ENCODE measurements at regions not wholly inside any gene's neighbourhood (a gene's known extent, or its start where the extent isn't known, plus 50 kb on each side); places are given as distances from the start of the nearest gene placed in this dataset.

- no peaks in the 10 kb centered on the region for H3K79me1 ChIP-seq (ENCODE audit: insufficient read depth, low read depth, low read length, poor library complexity, severe bottlenecking)
- Mint-ChIP-seq H3K9me3 (peaks cover 6 to 9% of the 10 kb centered on the region in 2 experiments; a peak in 4 of 5 replicates), H3K4me1 (no peaks in the 10 kb centered on the region), H3K36me3 (ENCODE audit: insufficient read depth in 1 of 3, low read depth in 3 of 3) (peaks cover 0 to 2% (median 0%) of the 10 kb centered on the region in 3 experiments; a peak in 2 of 7 replicates), H3K27me3 (ENCODE audit: low read depth) (no peaks in the 10 kb centered on the region), H3K4me3 (no peak overlapping the region), H3K27ac (no peak overlapping the region)
- DNase-seq, result no peak
- H3K27me3 ChIP-seq (ENCODE audit: insufficient read depth, low read length), result no peaks in the 10 kb centered on the region
- H3K56ac ChIP-seq (ENCODE audit: insufficient read length, low read depth, low read length), result no peak overlapping the region
- H3K23me2 ChIP-seq (ENCODE audit: insufficient read length, low read depth, low read length, poor library complexity, severe bottlenecking), result no peaks in the 10 kb centered on the region
- no peaks in the 10 kb centered on the region for H3K9me3 ChIP-seq (ENCODE audit: control insufficient read depth, low read depth, low read length)
- no peak overlapping the region for H3T11ph ChIP-seq (ENCODE audit: low read length)
- H2AK5ac ChIP-seq (ENCODE audit: insufficient read length, low read length), result no peak overlapping the region
- H3K4ac ChIP-seq (ENCODE audit: low read depth, low read length), result no peak overlapping the region
- no peak overlapping the region for H2AFZ ChIP-seq (ENCODE audit: low read length)
- no peak overlapping the region for H3K9ac ChIP-seq (ENCODE audit: extremely low read depth, insufficient read length, low read length)
- H2BK20ac ChIP-seq (ENCODE audit: low read depth, low read length, poor library complexity, severe bottlenecking), result no peak overlapping the region
- no peak overlapping the region for H3K14ac ChIP-seq (ENCODE audit: insufficient read depth, low read length)
- WGBS (ENCODE audit: extremely low coverage, insufficient read length, low lambda C conversion rate), result no CpG with 5 or more reads among the region's 3 CpGs
- no peak overlapping the region for H3K18ac ChIP-seq (ENCODE audit: insufficient read length, low read depth, low read length)
- H3K23ac ChIP-seq (ENCODE audit: insufficient read length, low read depth, low read length), result no peak overlapping the region
- H4K91ac ChIP-seq (ENCODE audit: insufficient read length, low read depth, low read length), result no peak overlapping the region
- H2BK120ac ChIP-seq (ENCODE audit: low read depth, low read length, poor library complexity, severe bottlenecking), result no peak overlapping the region
- H4K5ac ChIP-seq (ENCODE audit: insufficient read length, low read depth, low read length), result no peak overlapping the region
- no peak overlapping the region for H2BK5ac ChIP-seq (ENCODE audit: insufficient read length, low read length)
- no peak overlapping the region for H2BK15ac ChIP-seq (ENCODE audit: low read depth, low read length)
- H2BK12ac ChIP-seq (ENCODE audit: insufficient read length, low read depth, low read length), result no peak overlapping the region
- no peak overlapping the region for H3K27ac ChIP-seq (ENCODE audit: insufficient read length, low read depth, low read length)
- no peak for TF ChIP-seq CTCF (conservative IDR thresholded peaks at IDR 0.05)
- no peaks in the 10 kb centered on the region for H3K4me1 ChIP-seq (ENCODE audit: insufficient read depth, low read length)
- H4K8ac ChIP-seq (replicated peaks; ENCODE audit: insufficient read length, low read depth, low read length), result no peak overlapping the region
- no peak overlapping the region for H3K4me2 ChIP-seq (ENCODE audit: insufficient read depth, insufficient read length, low read length)
- H3K79me2 ChIP-seq (ENCODE audit: insufficient read depth, low read length), result no peaks in the 10 kb centered on the region
- H4K20me1 ChIP-seq (ENCODE audit: control insufficient read depth, insufficient read depth, insufficient read length), result no peaks in the 10 kb centered on the region
Measured at GRCh38 chr6:48403587-48403986, 292.6 kb upstream of the PTCHD4 start.

All from H9 (cell line).